HL-60 (cell line): ENCODE measurements at regions not wholly inside any gene's neighbourhood (a gene's known extent, or its start where the extent isn't known, plus 50 kb on each side); places are given as distances from the start of the nearest gene placed in this dataset.

Experiments used
- GABPA ChIP-seq: IDR thresholded peaks from 2 replicates; pipeline ENCODE4 v1.6.1; 2012; ENCODE audit warnings: low read depth
- POLR2AphosphoS5 ChIP-seq: IDR thresholded peaks from 2 replicates; pipeline ENCODE4 v1.6.1; 2012; ENCODE audit warnings: low read depth
- SPI1 ChIP-seq: IDR thresholded peaks from 2 replicates; pipeline ENCODE4 v1.6.1; 2012; ENCODE audit warnings: low read depth, mild to moderate bottlenecking, borderline replicate concordance
- TF ChIP-seq, protein P1 (sequence below): IDR thresholded peaks from one replicate; pipeline ENCODE4 v1.5.1; 2011; ENCODE audit warnings: low read length, control low read depth, inconsistent platforms; ENCODE audit not compliant: insufficient read depth

GRCh38 chr7:1368184-1368681, 91.0 kb downstream of the MICALL2 start:
- TF ChIP-seq, protein P1, sequence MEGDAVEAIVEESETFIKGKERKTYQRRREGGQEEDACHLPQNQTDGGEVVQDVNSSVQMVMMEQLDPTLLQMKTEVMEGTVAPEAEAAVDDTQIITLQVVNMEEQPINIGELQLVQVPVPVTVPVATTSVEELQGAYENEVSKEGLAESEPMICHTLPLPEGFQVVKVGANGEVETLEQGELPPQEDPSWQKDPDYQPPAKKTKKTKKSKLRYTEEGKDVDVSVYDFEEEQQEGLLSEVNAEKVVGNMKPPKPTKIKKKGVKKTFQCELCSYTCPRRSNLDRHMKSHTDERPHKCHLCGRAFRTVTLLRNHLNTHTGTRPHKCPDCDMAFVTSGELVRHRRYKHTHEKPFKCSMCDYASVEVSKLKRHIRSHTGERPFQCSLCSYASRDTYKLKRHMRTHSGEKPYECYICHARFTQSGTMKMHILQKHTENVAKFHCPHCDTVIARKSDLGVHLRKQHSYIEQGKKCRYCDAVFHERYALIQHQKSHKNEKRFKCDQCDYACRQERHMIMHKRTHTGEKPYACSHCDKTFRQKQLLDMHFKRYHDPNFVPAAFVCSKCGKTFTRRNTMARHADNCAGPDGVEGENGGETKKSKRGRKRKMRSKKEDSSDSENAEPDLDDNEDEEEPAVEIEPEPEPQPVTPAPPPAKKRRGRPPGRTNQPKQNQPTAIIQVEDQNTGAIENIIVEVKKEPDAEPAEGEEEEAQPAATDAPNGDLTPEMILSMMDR: no peak
- no peak for TF ChIP-seq GABPA
- no peak for TF ChIP-seq POLR2AphosphoS5
- TF ChIP-seq SPI1: no peak
